HPDE6-E6E7 (cell line): ENCODE measurements at regions not wholly inside any gene's neighbourhood (a gene's known extent, or its start where the extent isn't known, plus 50 kb on each side); places are given as distances from the start of the nearest gene placed in this dataset.
"Not testable (repeated sequence)": the region's sequence is repeated elsewhere in the genome, so short reads cannot be mapped to it uniquely, and the experiment has no call there.

Experiments used
- DNase-seq: peaks from one replicate; pipeline ENCODE4 v3.0.0; 2011; ENCODE audit warnings: missing footprints; ENCODE audit errors: extremely low spot score

DNA sequence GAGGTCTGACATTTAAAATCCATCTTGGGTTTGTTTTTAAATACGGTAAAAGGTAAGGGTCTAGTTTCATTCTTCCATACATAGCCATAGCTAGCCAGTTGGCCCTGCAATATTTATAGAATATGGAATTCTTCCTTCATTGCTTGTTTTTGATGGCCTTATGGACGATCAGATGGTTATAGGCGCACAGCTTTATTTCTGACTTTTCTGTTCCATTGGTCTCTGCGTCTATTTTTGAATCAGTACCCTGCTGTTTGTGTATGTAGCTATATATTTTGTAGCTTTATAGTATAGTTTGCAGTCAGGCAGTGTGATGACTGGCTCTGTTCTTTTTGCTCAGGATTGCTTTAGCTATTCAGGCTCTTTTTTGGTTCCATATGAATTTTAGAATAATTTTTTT lies 366.8 kb upstream of the MIS18BP1 start:
- DNase-seq = no peak

DNA sequence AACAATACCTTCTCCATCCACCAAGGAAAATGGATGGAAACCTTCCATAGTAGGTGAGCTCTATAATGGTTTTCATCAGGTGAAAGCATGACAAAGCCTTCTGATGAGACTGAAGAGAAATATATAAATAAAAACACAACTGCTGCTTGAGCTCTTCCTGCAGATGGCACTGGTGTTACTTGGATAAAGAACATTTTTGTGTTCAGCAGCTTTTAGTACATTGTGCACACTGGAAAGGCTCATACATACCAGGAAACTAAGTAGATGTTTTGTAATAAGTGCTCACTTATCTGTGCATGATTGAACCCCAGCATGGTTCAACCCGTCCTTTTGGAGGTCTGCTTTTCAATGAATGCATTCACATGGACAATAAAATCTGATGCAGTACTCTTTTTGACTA lies 357.3 kb upstream of the MIS18BP1 start:
- no peak for DNase-seq

DNA sequence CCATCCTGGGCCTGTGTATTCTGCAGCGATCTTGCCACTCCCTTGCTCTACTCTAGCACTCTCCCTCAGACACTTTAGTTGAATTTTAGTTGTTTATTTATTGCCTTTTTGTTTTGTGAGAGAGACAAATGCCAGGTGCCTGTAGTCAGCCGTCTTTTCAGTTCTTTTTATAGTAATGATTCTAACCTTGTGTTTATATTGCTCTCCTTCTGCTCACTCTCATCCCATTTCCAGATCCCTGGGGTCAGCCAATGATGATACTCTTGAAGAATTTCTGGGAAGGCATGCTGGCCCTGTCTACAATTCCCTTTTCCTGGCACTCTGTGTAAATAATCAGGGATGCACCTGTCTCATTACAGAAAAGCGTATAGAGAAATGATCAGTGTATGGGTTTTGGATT lies 334.1 kb upstream of the MIS18BP1 start:
- no peak for DNase-seq

DNA sequence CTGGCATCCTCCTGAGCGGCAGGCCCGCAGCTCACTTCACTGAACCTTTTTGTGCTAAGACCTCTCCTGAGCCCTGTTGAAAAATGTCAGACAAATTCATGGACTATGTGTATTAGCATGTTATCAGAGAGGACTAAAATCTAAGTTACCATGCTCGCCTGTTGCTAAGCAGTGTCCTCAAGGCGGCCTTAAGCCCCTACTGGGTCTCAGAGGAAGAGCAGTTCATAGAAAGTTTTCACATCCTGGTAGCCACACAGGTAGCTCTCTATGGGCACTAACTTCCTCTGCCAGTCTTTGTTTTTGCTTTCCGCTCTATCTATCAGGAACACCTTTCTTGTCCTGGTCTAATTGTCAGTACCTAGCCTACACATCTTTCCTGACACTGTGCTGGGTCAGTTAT lies 306.6 kb upstream of the MIS18BP1 start:
- DNase-seq = no peak

DNA sequence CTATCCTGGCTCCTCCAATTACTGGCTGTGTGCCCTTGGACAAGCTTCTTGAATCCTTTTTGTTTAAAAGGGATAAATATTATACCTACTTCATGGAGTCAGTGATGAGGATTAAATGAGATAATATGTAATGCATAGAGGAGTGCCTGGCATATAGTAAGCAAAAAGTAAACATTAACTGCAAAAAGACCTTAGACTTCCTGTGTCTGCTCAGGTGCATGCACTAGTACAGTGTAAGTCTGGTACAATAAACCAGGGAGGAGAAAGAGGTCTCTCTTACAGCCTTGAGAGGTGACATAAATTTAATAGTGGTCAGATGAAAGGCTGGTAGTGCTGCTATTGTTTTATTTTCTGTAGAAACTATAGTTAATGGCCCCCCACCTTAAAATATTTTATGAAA lies 305.2 kb upstream of the MIS18BP1 start:
- no peak for DNase-seq

DNA sequence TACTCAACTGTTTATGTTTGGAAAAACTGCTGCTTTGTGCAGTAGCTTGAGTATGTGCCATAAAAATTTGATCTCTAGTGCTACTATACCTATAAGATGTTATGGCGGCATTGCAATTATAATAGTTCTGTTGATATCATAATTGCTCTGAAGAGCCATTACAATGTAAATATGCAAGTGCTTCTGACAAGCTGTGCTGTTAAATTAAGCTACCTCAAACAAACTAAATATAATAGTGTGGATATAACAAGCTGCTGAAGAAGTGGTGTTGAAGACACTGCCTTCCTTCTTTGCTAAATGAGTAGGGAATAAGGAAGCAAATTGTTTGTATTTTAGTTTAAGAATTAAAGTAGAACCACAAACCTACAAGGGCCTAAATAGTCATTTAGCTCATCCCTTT lies 301.0 kb upstream of the MIS18BP1 start:
- no peak for DNase-seq

DNA sequence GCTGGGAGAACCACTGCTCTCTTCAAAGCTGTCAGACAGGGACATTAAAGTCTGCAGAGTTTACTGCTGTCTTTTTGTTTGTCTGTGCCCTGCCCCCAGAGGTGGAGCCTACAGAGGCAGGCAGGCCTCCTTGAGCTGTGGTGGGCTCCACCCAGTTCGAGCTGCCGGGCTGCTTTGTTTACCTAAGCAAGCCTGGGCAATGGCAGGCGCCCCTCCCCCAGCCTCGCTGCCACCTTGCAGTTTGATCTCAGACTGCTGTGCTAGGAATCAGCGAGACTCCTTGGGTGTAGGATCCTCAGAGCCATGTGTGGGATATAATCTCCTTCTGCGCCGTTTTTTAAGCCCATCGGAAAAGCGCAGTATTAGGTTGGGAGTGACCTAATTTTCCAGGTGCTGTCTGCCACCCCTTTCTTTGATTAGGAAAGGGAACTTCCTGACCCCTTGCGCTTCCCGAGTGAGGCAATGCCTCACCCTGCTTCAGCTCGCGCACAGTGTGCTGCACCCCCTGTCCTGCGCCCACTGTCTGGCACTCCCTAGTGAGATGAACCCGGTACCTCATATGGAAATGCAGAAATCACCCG lies 298.3 kb upstream of the MIS18BP1 start:
- DNase-seq = not testable (repeated sequence)

DNA sequence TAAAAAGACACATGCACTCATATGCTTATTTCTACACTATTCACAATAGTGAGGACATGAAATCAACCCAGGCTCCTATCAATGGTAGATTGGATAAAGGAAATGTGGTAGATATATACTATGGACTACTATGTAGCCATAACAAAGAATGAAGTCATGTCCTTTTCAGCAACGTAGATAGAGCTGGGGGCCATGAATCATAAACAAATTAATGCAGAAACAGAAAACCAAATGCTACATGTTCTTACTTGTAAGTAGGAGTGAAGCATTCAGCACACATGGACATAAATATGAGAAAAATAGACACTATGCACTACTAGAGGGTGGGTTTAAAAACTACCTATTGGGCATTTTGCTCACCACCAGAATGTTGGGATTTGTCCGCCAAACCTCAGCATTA lies 278.0 kb upstream of the MIS18BP1 start:
- no peak for DNase-seq

DNA sequence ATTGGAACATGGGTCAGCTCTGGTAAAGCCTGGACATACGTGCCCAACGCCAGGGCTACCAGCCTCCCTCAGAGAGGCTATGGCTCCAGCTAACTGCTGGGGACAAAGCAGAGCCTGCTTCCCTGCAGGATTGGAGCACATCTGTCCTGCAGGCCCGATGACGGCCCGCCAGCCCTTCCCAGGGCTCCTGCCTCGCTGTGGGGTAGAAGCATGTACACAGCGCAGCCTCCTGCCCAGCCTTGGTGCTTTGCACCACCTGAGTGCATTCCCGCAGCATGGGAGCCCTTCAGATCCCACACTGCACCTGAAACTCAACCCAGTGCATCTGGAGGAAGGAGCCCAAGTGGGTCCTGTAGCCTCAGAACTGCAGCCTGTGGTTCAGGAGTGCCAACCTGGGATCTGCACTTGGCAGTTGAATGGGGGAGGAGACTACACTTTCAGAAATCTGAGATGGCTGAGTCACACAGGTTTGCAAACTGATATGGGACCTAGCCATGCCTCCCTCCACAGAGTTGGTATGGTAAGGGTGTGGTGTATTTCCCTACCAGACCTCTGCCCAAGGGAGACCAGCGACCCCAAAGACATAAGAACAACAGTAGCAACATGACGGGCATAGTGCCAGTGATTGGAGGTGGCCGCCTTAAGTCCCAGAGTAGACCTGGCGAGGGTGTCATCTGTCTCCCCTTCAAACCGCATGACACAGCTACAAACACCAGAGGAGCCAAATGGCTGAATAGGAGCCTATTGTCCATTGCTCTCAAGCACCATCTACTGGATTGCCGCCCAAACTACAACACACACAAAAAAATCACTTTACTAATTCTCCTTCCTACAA lies 273.9 kb upstream of the MIS18BP1 start:
- peak; percentile 61 for DNase-seq

DNA sequence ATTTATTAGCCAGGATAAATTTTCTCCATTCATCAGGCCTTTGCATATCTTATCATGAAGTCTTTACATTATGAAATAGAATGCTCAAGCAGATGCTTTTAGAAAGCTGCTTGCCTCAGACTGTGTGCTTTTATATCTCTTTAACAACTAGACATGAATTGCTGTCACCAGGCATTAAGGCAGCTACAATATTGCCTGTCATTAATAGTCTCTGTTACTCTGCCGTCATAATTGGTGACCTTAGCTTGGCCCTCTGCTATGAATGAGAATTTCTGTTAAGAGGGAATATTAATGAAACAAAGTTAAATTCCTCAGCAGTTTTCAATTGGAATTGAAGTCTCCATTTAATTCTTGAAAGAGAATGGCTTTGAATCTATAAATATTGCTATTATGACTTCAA lies 266.8 kb upstream of the MIS18BP1 start:
- no peak for DNase-seq

DNA sequence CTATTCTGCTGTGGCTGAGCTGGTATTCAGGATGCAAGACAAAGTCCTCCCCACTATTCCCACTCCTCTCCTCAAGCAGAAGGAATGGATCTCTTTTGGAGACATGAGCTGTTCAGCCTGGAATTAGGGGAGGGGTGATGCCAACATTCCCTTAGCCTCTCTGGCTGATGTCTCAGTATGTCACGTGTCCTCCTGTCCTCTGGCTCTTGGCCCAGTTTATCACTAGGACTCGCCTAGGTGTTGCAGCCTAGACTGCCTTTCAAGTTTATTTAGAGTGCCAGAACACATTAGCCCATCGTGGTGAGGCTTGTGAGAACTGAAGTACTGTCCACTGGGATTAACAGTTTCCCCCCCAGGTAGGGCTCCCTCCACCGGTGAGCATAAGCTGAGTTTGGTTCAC lies 239.9 kb upstream of the MIS18BP1 start:
- no peak for DNase-seq

DNA sequence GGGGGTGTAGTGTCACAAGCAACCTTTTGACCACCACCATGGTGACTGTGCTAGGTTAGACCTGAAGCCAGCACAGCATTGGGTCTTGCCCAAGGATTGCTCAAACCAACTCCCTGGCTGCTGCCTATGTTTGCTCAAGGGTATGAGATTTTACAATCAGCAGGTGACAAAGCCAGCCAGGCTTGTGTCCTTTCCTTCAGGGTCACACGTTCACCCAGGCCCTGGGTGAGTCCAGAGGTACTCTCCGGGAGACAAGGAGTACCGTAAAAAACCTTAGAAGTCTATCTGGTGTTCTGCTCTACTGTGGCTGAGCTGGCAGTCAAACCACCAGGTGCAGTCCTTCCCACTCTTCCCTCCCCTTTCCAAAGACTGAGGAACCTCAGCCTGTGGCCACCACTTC lies 238.9 kb upstream of the MIS18BP1 start:
- no peak for DNase-seq

DNA sequence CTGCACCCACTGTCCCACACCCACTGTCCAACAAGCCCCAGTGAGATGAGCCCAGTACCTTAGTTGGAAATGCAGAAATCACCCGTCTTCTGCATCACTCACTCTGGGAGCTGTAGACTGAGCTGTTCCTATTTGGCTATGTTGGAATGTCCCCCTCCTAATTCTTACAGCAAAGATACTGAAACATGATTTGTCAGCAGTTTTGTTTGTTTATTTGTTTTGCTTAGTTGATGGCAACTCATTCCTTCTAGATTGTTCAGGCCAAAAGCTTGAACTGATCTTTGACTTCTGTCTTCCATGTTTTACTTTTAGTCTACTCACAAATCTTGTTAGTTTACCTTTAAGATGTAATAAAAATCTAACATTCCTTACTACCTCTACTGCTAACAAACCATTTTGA lies 233.6 kb upstream of the MIS18BP1 start:
- no peak for DNase-seq

DNA sequence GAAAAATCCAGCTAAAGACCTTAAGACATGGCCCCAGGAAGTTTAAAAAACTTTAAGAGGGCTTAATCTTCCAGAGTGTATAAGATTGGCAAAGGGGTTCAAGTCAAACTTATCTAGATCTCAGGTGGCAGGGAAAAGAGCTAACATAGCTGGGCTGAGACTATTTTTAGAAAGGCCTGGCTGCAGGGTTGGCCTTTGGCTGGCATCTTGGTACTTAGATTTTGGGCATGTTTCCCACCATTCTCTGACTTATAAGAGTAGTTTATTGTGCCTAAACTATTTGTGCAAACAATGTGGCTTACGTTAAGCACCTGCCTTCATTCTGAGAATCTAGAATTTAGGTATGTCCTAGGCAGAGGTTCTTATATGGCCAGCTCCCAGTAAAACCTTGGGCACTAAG lies 214.0 kb upstream of the MIS18BP1 start:
- no peak for DNase-seq

DNA sequence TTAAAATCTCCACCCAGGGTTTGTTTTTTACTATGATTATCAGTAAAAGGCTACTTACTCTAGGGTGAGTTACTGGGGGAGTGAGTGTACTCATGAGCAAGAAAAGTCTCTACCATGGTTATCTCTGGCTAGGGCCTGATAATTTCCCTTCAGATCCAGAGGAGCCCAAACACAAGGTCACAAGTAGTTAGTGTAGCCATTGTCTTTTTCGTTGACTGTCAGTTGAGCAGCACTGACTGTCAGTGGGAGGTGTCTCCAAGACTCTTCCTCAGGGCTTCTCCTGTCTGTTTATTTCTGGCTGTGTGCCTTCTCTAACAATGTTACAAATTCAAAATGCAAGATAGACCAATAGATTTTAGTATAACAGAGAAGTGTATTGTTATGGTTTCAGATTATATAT lies 181.2 kb upstream of the MIS18BP1 start:
- DNase-seq = no peak

DNA sequence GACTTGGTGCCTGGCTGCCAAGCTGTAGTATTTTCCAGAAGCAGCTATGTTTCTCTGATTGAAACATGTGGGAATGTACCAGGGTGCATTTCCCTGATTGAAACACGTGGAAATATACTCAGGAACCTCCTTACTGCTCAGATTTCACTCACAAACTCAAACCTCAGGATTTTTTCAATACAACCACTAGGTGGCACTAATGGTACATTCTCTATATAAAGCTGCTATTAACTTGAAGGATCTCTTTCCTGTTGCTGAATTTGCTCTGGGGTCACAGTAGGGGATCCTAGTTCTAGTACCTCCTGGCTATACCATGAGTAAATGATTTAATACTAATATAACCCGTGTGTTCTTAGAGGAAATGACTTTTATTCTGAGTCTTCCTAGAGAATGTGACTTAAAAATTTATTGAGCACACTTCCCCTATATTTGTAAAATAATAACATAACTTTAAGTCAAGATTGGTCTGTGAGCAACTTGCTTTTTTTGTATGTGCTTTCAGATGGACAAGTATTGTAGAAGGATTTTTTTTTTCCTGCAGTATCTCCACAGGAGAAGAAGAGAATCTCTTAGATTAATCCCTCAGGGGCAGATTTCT lies 173.8 kb upstream of the MIS18BP1 start:
- peak; percentile 7 for DNase-seq

DNA sequence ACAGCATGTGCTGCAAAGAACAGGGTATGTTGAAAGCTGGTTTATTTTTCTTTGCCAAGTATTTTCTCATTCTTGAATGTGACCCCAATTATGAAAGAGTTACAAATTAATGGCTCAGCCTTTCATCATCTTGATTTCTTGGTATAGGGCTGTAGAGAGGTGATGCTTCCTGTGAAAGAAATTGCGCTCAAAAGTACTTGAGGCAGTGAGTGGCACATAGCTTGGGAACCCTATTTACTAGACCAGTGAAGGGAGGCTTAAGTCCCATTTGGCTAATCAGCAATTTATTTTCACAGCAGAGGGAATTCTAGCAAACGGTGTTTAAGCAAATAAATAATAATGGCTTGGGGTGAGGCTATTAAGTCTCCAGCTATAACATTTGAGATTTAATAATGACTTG lies 153.9 kb upstream of the MIS18BP1 start:
- DNase-seq = no peak

DNA sequence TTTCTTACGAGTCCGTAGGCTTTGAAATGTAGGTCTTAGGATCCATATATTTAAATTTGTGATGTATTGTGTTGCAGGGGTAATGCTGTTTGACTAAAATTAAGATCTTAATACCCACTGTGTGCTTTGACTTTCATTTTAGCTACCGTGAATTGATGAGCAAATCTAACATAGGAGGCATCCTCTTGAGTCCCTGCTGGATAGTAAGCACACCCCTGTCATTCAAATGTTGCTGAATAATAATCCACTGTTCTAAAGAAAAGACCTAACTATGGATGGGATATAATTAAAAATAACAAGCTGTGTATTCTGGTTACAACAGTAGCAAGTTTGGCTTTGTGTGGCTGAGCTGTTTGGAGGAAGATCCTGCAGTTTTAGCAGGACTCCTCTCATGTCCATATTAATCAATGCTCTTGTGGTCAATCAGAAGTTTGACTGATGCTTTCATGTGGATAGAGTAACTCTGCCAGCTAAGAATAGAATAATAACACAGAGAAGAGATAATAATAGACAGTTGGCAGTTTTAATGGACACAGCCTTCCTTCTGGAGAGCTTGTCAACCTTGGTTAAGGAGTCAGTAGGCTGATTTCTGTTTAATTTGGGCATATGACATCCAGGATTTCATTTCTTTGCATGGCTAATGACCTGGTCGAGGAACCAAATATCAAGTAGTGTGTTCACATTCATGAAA lies 148.1 kb upstream of the MIS18BP1 start:
- no peak for DNase-seq

DNA sequence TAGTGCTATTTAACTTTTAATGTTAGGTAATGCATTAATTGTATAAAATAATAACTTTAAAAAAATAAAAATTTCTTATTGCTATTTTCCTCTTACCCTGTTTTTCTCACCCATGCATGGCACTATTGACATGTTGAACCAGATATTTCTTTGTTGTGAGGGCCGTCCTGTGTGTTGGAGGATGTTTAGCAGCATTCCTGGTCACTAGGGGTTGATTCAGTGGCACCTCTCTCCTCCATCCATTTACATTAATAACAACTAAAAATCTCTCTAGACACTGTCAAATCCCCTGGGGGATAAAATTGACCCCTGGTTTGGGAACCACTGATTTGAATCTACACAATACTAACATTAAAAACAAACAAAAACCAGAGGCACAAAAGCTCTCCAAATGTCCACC lies 147.5 kb upstream of the MIS18BP1 start:
- no peak for DNase-seq

DNA sequence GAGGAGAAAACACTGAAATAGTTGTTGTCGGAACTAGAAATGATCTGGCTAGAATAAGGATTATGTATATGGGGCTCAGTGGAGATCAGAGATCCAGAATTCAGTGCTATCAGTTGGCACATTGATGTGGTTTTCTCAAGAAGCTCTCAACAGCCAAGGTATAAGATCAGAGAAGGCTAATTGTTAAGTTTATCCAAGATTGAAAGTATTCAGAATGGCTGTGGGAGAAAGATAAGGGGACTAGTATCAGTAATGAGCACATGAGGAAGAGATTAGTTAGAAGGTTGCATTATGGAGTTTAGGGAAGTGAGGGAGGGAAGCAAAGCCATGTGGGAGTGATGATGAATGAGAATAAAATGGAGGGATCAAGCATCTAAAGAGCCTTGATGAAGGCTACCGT lies 128.1 kb upstream of the MIS18BP1 start:
- no peak for DNase-seq

DNA sequence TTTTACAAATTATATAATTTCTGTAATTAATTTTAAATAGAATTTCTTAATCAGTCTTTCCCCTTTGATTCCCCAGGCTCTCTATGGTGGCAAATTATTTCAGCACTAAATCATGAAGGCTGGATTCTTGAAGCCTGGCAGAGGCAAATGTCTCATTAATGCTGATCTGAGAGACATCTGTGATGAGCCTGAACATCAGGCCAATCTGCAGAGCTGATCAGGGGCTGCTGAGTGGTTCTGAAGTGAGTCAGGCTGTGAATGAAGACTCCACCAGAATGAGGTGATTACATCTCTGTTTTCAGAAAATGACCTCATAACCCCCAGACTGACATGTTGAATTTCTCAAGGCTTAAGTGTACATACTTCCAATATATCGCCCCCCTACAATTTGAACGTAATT lies 124.2 kb upstream of the MIS18BP1 start:
- DNase-seq = no peak

DNA sequence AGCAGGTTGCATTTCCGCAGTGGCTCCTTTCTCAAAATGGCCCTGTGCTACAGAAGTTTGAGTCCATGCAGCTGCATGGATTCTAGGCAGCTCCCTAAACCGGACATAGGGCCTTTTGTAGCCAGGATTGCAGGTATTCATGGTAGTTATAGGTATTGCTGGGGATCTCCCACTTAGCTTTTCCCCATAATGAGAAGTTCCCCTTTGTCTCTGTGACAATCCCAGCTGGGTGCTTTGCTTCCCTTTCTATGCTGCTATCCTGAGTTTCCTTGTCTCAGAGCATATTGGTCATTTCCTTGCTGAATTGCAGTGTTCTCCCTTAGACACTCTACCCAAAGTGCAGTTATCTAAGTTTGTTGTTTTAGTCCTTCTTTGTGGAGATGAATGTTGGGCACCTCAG lies 120.9 kb upstream of the MIS18BP1 start:
- DNase-seq = no peak
